Endothelial cell of umbilical vein (primary cell): ENCODE measurements at regions not wholly inside any gene's neighbourhood (a gene's known extent, or its start where the extent isn't known, plus 50 kb on each side); places are given as distances from the start of the nearest gene placed in this dataset.

ENCODE experiments used
- BruUV-seq: library from RNA; stranded (reverse); fragments of 400-500 nt; replicated peaks from 2 replicates; lab custom pipeline; 2021; lab: Mats Ljungman, UMichigan
- CTCF ChIA-PET: fragments of 300-600, 350-600 bp; sonication (Branson Sonifier 250); formaldehyde crosslinking; loops from one replicate; lab custom pipeline; 2021; ENCODE audit warnings: antibody characterized with exemption, inconsistent platforms; lab: Charles Lee
- POLR2A ChIA-PET: fragments of 300-600, 350-600 bp; sonication (Branson Sonifier 250); formaldehyde crosslinking; loops from one replicate; lab custom pipeline; 2021; ENCODE audit warnings: antibody characterized with exemption, inconsistent platforms; lab: Charles Lee
- DNase-seq: peaks from one replicate; pipeline ENCODE4 v3.0.0-alpha.2; 2011; ENCODE audit warnings: low read depth, low spot score
- FAIRE-seq: peaks from 2 replicates; lab custom pipeline; 2011; peaks lifted over from hg19 to GRCh38; lab: Jason Lieb, UNC
- H2AFZ ChIP-seq: 2 replicates; pipeline ENCODE4 v1.6.0; 2012; ENCODE audit warnings: low read depth, low read length, control low read depth, inconsistent platforms
- H3K27ac ChIP-seq: 2 replicates; pipeline ENCODE4 v1.5.1; 2011; ENCODE audit warnings: low read depth, mild to moderate bottlenecking, control low read depth, low read length, moderate library complexity; ENCODE audit not compliant: insufficient read depth
- H3K27me3 ChIP-seq, 2 experiments: 2 replicates each; pipeline versions ENCODE4 v1.6.0 to v1.6.1; 2011; ENCODE audit warnings: low read length in 2 of 2, mixed read lengths in 1 of 2; ENCODE audit not compliant: control insufficient read depth in 2 of 2, insufficient read depth in 2 of 2
- H3K36me3 ChIP-seq, 2 experiments: 2 replicates in 1 of 2; 3 replicates in 1 of 2; pipeline ENCODE4 v1.5.1; 2011; ENCODE audit warnings: low read length in 2 of 2, mild to moderate bottlenecking in 1 of 2, moderate library complexity in 1 of 2; ENCODE audit not compliant: control insufficient read depth in 2 of 2, insufficient read depth in 2 of 2; ENCODE audit errors: extremely low read depth in 1 of 2
- H3K4me1 ChIP-seq: 3 replicates; pipeline ENCODE4 v1.5.1; 2011; ENCODE audit warnings: mild to moderate bottlenecking, low read length; ENCODE audit not compliant: control insufficient read depth, insufficient read depth; ENCODE audit errors: extremely low read depth
- H3K4me2 ChIP-seq: 2 replicates; pipeline ENCODE4 v1.6.1; 2011; ENCODE audit warnings: low read length, control low read depth, mixed read lengths; ENCODE audit not compliant: insufficient read depth
- H3K4me3 ChIP-seq, 3 experiments: fragments of 200-600 bp in 1 of 3; sonication (generic), shearing (Covaris generic) in 1 of 3; replicated peaks in 1 of 3; 2 replicates each; pipeline ENCODE4 v1.5.1; 2011 to 2016; ENCODE audit warnings: control low read depth in 3 of 3, low read length in 3 of 3, mild to moderate bottlenecking in 2 of 3, inconsistent platforms in 1 of 3, low read depth in 1 of 3, moderate library complexity in 1 of 3; ENCODE audit not compliant: insufficient read depth in 1 of 3
- H3K79me2 ChIP-seq: 2 replicates; pipeline ENCODE4 v1.6.0; 2012; ENCODE audit warnings: low read length, inconsistent platforms; ENCODE audit not compliant: control insufficient read depth, insufficient read depth
- H3K9ac ChIP-seq: replicated peaks from 2 replicates; pipeline ENCODE3; 2011; ENCODE audit warnings: low read length, control low read depth; ENCODE audit not compliant: insufficient read depth; ENCODE audit errors: extremely low read depth
- H3K9me1 ChIP-seq: replicated peaks from 3 replicates; pipeline ENCODE4 v1.6.0; 2011; ENCODE audit warnings: mild to moderate bottlenecking, low read length; ENCODE audit not compliant: control insufficient read depth, insufficient read depth; ENCODE audit errors: extremely low read depth
- H3K9me3 ChIP-seq: replicated peaks from 2 replicates; pipeline ENCODE4 v1.5.1; 2012; ENCODE audit warnings: low read length, inconsistent platforms; ENCODE audit not compliant: control insufficient read depth, insufficient read depth
- H4K20me1 ChIP-seq: replicated peaks from 2 replicates; pipeline ENCODE3; 2011; ENCODE audit warnings: mild to moderate bottlenecking, low read length; ENCODE audit not compliant: control insufficient read depth, insufficient read depth; ENCODE audit errors: extremely low read depth
- CTCF ChIP-seq, 2 donors: IDR thresholded peaks; 1 replicate in 1 of 2; 2 replicates in 1 of 2; pipeline ENCODE4 v1.5.1; 2011; ENCODE audit warnings: low read length in 2 of 2, mild to moderate bottlenecking in 2 of 2, moderate library complexity in 2 of 2, control low read depth in 1 of 2, inconsistent platforms in 1 of 2, low read depth in 1 of 2; ENCODE audit not compliant: insufficient read depth in 1 of 2; ENCODE audit errors: extremely low read depth in 1 of 2
- EZH2 ChIP-seq: IDR thresholded peaks from 2 replicates; pipeline ENCODE4 v1.6.1; 2012; ENCODE audit warnings: borderline replicate concordance, low read depth, mild to moderate bottlenecking, moderate library complexity, low read length, inconsistent platforms; ENCODE audit not compliant: severe bottlenecking
- FOS ChIP-seq: IDR thresholded peaks from 2 replicates; pipeline ENCODE4 v1.6.1; 2011; ENCODE audit warnings: mild to moderate bottlenecking, low read length, moderate library complexity, borderline replicate concordance; ENCODE audit not compliant: insufficient read depth
- MAX ChIP-seq: IDR thresholded peaks from 2 replicates; pipeline ENCODE4 v1.6.1; 2011; ENCODE audit not compliant: insufficient read depth, insufficient read length
- POLR2A ChIP-seq: IDR thresholded peaks from 2 replicates; pipeline ENCODE4 v1.6.1; 2012; ENCODE audit warnings: low read depth, mild to moderate bottlenecking, control low read depth, low read length
- POLR2AphosphoS5 ChIP-seq: IDR thresholded peaks from 2 replicates; pipeline ENCODE4 v1.6.1; 2012; ENCODE audit warnings: low read depth, mild to moderate bottlenecking, control low read depth, low read length, moderate library complexity; ENCODE audit not compliant: insufficient read depth
- dilution Hi-C: fragments of 300-500 bp; cut with MboI; formaldehyde crosslinking; loops from one replicate; pipeline ENCODE4 v1.15.0; 2019; ENCODE audit warnings: low sequenced_read_pairs; ENCODE audit not compliant: extremely low pct_ligation_motif_present
- intact Hi-C: fragments of 100-400 bp; cut with micrococcal nuclease; formaldehyde crosslinking; loops from one replicate; pipeline ENCODE4 v1.10.0; 2022

GRCh38 chr6:78110641-78111040, 457.8 kb downstream of the MEI4 start:
- Histone ChIP-seq H3K79me2 (no peaks in the 10 kb centered on the region), H3K9ac (no peak overlapping the region), H3K4me3 (no peak overlapping the region), H3K4me1 (peaks cover 8% of the 10 kb centered on the region), H2AFZ (no peak overlapping the region), H3K9me1 (no peaks in the 10 kb centered on the region), H3K36me3 (no peaks in the 10 kb centered on the region), H4K20me1 (no peaks in the 10 kb centered on the region), H3K4me2 (no peak overlapping the region), H3K27ac (no peak overlapping the region), H3K27me3 (no peaks in the 10 kb centered on the region), H3K9me3 (no peaks in the 10 kb centered on the region)
- no peak for TF ChIP-seq CTCF (IDR thresholded peaks at IDR 0.05; ENCODE audit: extremely low read depth in 1 of 2, insufficient read depth in 1 of 2, low read depth in 1 of 2, low read length in 2 of 2)
- TF ChIP-seq EZH2: no peak
- no peak for TF ChIP-seq FOS
- DNase-seq (no peak), FAIRE-seq (no peak)
- intact Hi-C loops: no loop called here
- POLR2A ChIA-PET: no interaction called here
- dilution Hi-C loops: no loop called here
- BruUV-seq: no TSS peak
- CTCF ChIA-PET: interaction anchor here (1.0 to 1.6 kb wide), 2 partner anchors 23 to 490 kb away, joined by 3 to 4 read pairs; no protein-coding TSS in a partner anchor

GRCh38 chr6:78117966-78118365, 465.1 kb downstream of the MEI4 start:
- ChIA-PET POLR2A (no interaction called here), CTCF (no interaction called here)
- H3K27ac ChIP-seq: no peak overlapping the region
- H3K4me3 ChIP-seq: no peak overlapping the region
- H3K79me2 ChIP-seq: no peaks in the 10 kb centered on the region
- no peaks in the 10 kb centered on the region for H3K4me1 ChIP-seq
- BruUV-seq: no TSS peak
- H4K20me1 ChIP-seq: no peaks in the 10 kb centered on the region
- H2AFZ ChIP-seq: no peak overlapping the region
- no peaks in the 10 kb centered on the region for H3K27me3 ChIP-seq
- FAIRE-seq (no peak), DNase-seq (no peak)
- dilution Hi-C loops: no loop called here
- no peak overlapping the region for H3K4me2 ChIP-seq
- no peak for TF ChIP-seq POLR2AphosphoS5
- TF ChIP-seq MAX: no peak
- no peak for TF ChIP-seq CTCF (IDR thresholded peaks at IDR 0.05; ENCODE audit: extremely low read depth in 1 of 2, insufficient read depth in 1 of 2, low read depth in 1 of 2, low read length in 2 of 2)
- TF ChIP-seq POLR2A: no peak
- intact Hi-C loops: no loop called here
- no peak overlapping the region for H3K9ac ChIP-seq
- no peaks in the 10 kb centered on the region for H3K9me1 ChIP-seq
- no peaks in the 10 kb centered on the region for H3K9me3 ChIP-seq
- H3K36me3 ChIP-seq: no peaks in the 10 kb centered on the region
